ENCODE measurements at regions not wholly inside any gene's neighbourhood (a gene's known extent, or its start where the extent isn't known, plus 50 kb on each side); places are given as distances from the start of the nearest gene placed in this dataset.
"Not testable (repeated sequence)": the region's sequence is repeated elsewhere in the genome, so short reads cannot be mapped to it uniquely, and the experiment has no call there.

GRCh38 chr2:9717886-9718451, 87.2 kb upstream of the YWHAQ start:
- H3K4me3 ChIP-seq (ENCODE audit: low read length), result no peak overlapping the region
- no peak for TF ChIP-seq CTCF (conservative IDR thresholded peaks at IDR 0.05; ENCODE audit: low read depth, low read length)
- DNase-seq (ENCODE audit: low read depth), result no peak

GRCh38 chr2:9720352-9721093, 89.7 kb upstream of the YWHAQ start:
- no peak for TF ChIP-seq CTCF (conservative IDR thresholded peaks at IDR 0.05; ENCODE audit: low read depth, low read length)
- no peak for DNase-seq (ENCODE audit: low read depth)
- no peak overlapping the region for H3K4me3 ChIP-seq (ENCODE audit: low read length)

GRCh38 chr2:9721344-9721743, 90.5 kb upstream of the YWHAQ start:
- no peak overlapping the region for H3K4me3 ChIP-seq (ENCODE audit: low read length)
- DNase-seq (ENCODE audit: low read depth), result no peak
- no peak for TF ChIP-seq CTCF (conservative IDR thresholded peaks at IDR 0.05; ENCODE audit: low read depth, low read length)

- no peak overlapping the region for H3K4me3 ChIP-seq (ENCODE audit: low read length)
- no peak for TF ChIP-seq CTCF (conservative IDR thresholded peaks at IDR 0.05; ENCODE audit: low read depth, low read length)
- DNase-seq (ENCODE audit: low read depth), result no peak
Measured at GRCh38 chr2:9722451-9722850, 91.7 kb upstream of the YWHAQ start.

- TF ChIP-seq CTCF (conservative IDR thresholded peaks at IDR 0.05; ENCODE audit: low read depth, low read length), result no peak
- H3K4me3 ChIP-seq (ENCODE audit: low read length), result no peak overlapping the region
- no peak for DNase-seq (ENCODE audit: low read depth)
Measured at GRCh38 chr2:9724565-9724964, 93.8 kb upstream of the YWHAQ start.

GRCh38 chr2:9725106-9725505, 94.3 kb upstream of the YWHAQ start:
- H3K4me3 ChIP-seq (ENCODE audit: low read length), result no peak overlapping the region
- DNase-seq (ENCODE audit: low read depth), result no peak
- no peak for TF ChIP-seq CTCF (conservative IDR thresholded peaks at IDR 0.05; ENCODE audit: low read depth, low read length)

GRCh38 chr2:9726016-9726415, 95.2 kb upstream of the YWHAQ start:
- DNase-seq (ENCODE audit: low read depth); H3K4me3 ChIP-seq (ENCODE audit: low read length): not testable (repeated sequence)

- H3K4me3 ChIP-seq (ENCODE audit: low read length); DNase-seq (ENCODE audit: low read depth): not testable (repeated sequence)
Measured at GRCh38 chr2:9730523-9730922, 99.7 kb upstream of the YWHAQ start.
